SK-N-SH (cell line): ENCODE measurements at regions not wholly inside any gene's neighbourhood (a gene's known extent, or its start where the extent isn't known, plus 50 kb on each side); places are given as distances from the start of the nearest gene placed in this dataset.

Source experiments
- CTCF ChIA-PET: fragments of 300-600, 350-600 bp; formaldehyde crosslinking; extraction: SDS; loops from one replicate; lab custom pipeline; 2021; lab: Yijun Ruan, JAX
- POLR2A ChIA-PET: fragments of 350-600 bp; sonication (Branson Sonifier 250); formaldehyde crosslinking; extraction: SDS; loops from one replicate; lab custom pipeline; 2020; ENCODE audit warnings: antibody characterized with exemption, inconsistent platforms; lab: Yijun Ruan, JAX
- DNase-seq: peaks from one replicate; pipeline ENCODE4 v3.0.0; 2012
- H2AFZ ChIP-seq: fragments of 200-600 bp; sonication (generic); 2 replicates; pipeline ENCODE4 v1.8.1; 2016; ENCODE audit warnings: antibody characterized with exemption, mild to moderate bottlenecking, low read depth
- H3F3A ChIP-seq: fragments of 200-600 bp; sonication (generic); replicated peaks from 2 replicates; pipeline ENCODE3; 2016; ENCODE audit warnings: antibody characterized with exemption, mild to moderate bottlenecking; ENCODE audit not compliant: insufficient read depth
- H3K27ac ChIP-seq, 2 experiments: fragments of 200-500 bp in 1 of 2; fragments of 200-600 bp in 1 of 2; sonication (Bioruptor generic) in 1 of 2; sonication (generic), shearing (Covaris generic) in 1 of 2; 2 replicates each; pipeline versions ENCODE4 v1.5.1 to v1.6.1; 2014 to 2016; ENCODE audit warnings: low read depth in 2 of 2, inconsistent platforms in 1 of 2, low read length in 1 of 2, mild to moderate bottlenecking in 1 of 2, mixed read lengths in 1 of 2
- H3K27me3 ChIP-seq: fragments of 200-600 bp; sonication (generic), shearing (Covaris generic); 2 replicates; pipeline ENCODE4 v1.6.1; 2016; ENCODE audit warnings: mixed run types; ENCODE audit not compliant: insufficient read depth
- H3K36me3 ChIP-seq, 2 experiments: fragments of 200-500 bp in 1 of 2; fragments of 200-600 bp in 1 of 2; sonication (Bioruptor generic) in 1 of 2; sonication (generic) in 1 of 2; replicated peaks in 1 of 2; 2 replicates each; pipeline versions ENCODE3 to v1.5.1; 2014 to 2016; ENCODE audit warnings: low read length in 1 of 2, mild to moderate bottlenecking in 1 of 2; ENCODE audit not compliant: insufficient read depth in 2 of 2, control insufficient read depth in 1 of 2
- H3K4me1 ChIP-seq, 2 experiments: fragments of 200-500 bp in 1 of 2; fragments of 200-600 bp in 1 of 2; sonication (Bioruptor generic) in 1 of 2; sonication (generic), shearing (Covaris generic) in 1 of 2; 2 replicates each; pipeline versions ENCODE4 v1.5.1 to v1.6.1; 2014 to 2016; ENCODE audit warnings: low read depth in 1 of 2, low read length in 1 of 2, mixed run types in 1 of 2; ENCODE audit not compliant: insufficient read depth in 2 of 2, control insufficient read depth in 1 of 2
- H3K4me2 ChIP-seq: fragments of 200-600 bp; sonication (generic), shearing (Covaris generic); 2 replicates; pipeline ENCODE4 v1.6.1; 2017; ENCODE audit warnings: mixed run types
- H3K4me3 ChIP-seq, 2 experiments: fragments of 200-500 bp in 1 of 2; fragments of 200-600 bp in 1 of 2; sonication (Bioruptor generic) in 1 of 2; sonication (generic), shearing (Covaris generic) in 1 of 2; 2 replicates each; pipeline versions ENCODE4 v1.5.1 to v1.8.1; 2014 to 2016; ENCODE audit warnings: low read depth in 2 of 2, inconsistent platforms in 1 of 2, low read length in 1 of 2, mild to moderate bottlenecking in 1 of 2, mixed read lengths in 1 of 2, moderate library complexity in 1 of 2
- H3K79me2 ChIP-seq: fragments of 200-600 bp; sonication (generic); 2 replicates; pipeline ENCODE4 v1.8.1; 2017; ENCODE audit warnings: mild to moderate bottlenecking; ENCODE audit not compliant: insufficient read depth
- H3K9ac ChIP-seq: fragments of 200-600 bp; sonication (generic); 2 replicates; pipeline ENCODE4 v1.6.1; 2017; ENCODE audit warnings: mixed run types
- H3K9me2 ChIP-seq: fragments of 200-600 bp; sonication (generic); 2 replicates; pipeline ENCODE4 v1.6.1; 2017; ENCODE audit warnings: mixed run types
- H3K9me3 ChIP-seq: fragments of 200-600 bp; sonication (generic); 2 replicates; pipeline ENCODE4 v1.6.1; 2017; ENCODE audit warnings: mixed run types, mild to moderate bottlenecking, moderate library complexity
- H4K20me1 ChIP-seq: fragments of 200-600 bp; sonication (generic); 2 replicates; pipeline ENCODE4 v1.6.1; 2017; ENCODE audit warnings: mild to moderate bottlenecking, mixed run types; ENCODE audit not compliant: insufficient read depth
- GATA2 ChIP-seq: sonication (generic); formaldehyde crosslinking; IDR thresholded peaks from 2 replicates; pipeline ENCODE4 v1.5.0; 2020; ENCODE audit warnings: mild to moderate bottlenecking, missing genetic modification reagents
- MAX ChIP-seq: IDR thresholded peaks from 2 replicates; pipeline ENCODE4 v1.4.0; 2012; ENCODE audit warnings: low read depth
- POLR2AphosphoS5 ChIP-seq: IDR thresholded peaks from 2 replicates; pipeline ENCODE4 v1.6.1; 2012; ENCODE audit warnings: low read depth, low read length
- SMC3 ChIP-seq: IDR thresholded peaks from 2 replicates; pipeline ENCODE4 v1.6.1; 2012; ENCODE audit warnings: low read depth, low read length, improper control_type of control experiment
- TAF1 ChIP-seq: IDR thresholded peaks from 2 replicates; pipeline ENCODE4 v1.6.1; 2012; ENCODE audit warnings: low read depth, mild to moderate bottlenecking, low read length, moderate library complexity, borderline replicate concordance
- USF1 ChIP-seq: IDR thresholded peaks from 2 replicates; pipeline ENCODE4 v1.4.0; 2012; ENCODE audit warnings: low read depth, borderline replicate concordance
- YY1 ChIP-seq: IDR thresholded peaks from 2 replicates; pipeline ENCODE4 v1.4.0; 2012; ENCODE audit warnings: low read depth, mild to moderate bottlenecking
- WGBS: methylation state at CpG from one replicate; pipeline ENCODE4 v1.1.6; 2017; ENCODE audit warnings: low lambda C conversion rate; 5-methylcytosine and 5-hydroxymethylcytosine counted together
- TF ChIP-seq, protein P1 (sequence below): IDR thresholded peaks from 2 replicates; pipeline ENCODE4; 2012
- TF ChIP-seq, protein P2 (sequence below): IDR thresholded peaks from 2 replicates; pipeline ENCODE4 v1.6.1; 2012; ENCODE audit warnings: mild to moderate bottlenecking, low read depth, low read length, moderate library complexity

GRCh38 chr5:174386846-174387245 is 337.5 kb upstream of the MSX2 start:
- Histone ChIP-seq H3K36me3 (no peaks in the 10 kb centered on the region), H3K79me2 (no peaks in the 10 kb centered on the region), H3K9ac (no peak overlapping the region), H3F3A (peaks cover 32% of the 10 kb centered on the region), H3K27me3 (no peaks in the 10 kb centered on the region), H3K4me2 (no peak overlapping the region), H3K9me3 (no peaks in the 10 kb centered on the region), H3K9me2 (no peaks in the 10 kb centered on the region), H3K4me1 (peaks cover 33 to 39% of the 10 kb centered on the region in 2 experiments), H2AFZ (peak overlapping the region; percentile 9; the same call in 1 of the 2 replicates), H4K20me1 (no peaks in the 10 kb centered on the region), H3K27ac (peak overlapping the region in 1 of 2 experiments; percentile 59; a peak in 2 of 4 replicates), H3K4me3 (no peak overlapping the region)
- 51% methylated on average over 2 of the region's 2 CpGs for WGBS
- POLR2A ChIA-PET: no interaction called here
- TF ChIP-seq TAF1: no peak
- no peak for TF ChIP-seq SMC3
- TF ChIP-seq, protein P1, sequence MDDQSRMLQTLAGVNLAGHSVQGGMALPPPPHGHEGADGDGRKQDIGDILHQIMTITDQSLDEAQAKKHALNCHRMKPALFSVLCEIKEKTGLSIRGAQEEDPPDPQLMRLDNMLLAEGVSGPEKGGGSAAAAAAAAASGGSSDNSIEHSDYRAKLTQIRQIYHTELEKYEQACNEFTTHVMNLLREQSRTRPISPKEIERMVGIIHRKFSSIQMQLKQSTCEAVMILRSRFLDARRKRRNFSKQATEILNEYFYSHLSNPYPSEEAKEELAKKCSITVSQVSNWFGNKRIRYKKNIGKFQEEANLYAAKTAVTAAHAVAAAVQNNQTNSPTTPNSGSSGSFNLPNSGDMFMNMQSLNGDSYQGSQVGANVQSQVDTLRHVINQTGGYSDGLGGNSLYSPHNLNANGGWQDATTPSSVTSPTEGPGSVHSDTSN: no peak
- TF ChIP-seq, protein P2, sequence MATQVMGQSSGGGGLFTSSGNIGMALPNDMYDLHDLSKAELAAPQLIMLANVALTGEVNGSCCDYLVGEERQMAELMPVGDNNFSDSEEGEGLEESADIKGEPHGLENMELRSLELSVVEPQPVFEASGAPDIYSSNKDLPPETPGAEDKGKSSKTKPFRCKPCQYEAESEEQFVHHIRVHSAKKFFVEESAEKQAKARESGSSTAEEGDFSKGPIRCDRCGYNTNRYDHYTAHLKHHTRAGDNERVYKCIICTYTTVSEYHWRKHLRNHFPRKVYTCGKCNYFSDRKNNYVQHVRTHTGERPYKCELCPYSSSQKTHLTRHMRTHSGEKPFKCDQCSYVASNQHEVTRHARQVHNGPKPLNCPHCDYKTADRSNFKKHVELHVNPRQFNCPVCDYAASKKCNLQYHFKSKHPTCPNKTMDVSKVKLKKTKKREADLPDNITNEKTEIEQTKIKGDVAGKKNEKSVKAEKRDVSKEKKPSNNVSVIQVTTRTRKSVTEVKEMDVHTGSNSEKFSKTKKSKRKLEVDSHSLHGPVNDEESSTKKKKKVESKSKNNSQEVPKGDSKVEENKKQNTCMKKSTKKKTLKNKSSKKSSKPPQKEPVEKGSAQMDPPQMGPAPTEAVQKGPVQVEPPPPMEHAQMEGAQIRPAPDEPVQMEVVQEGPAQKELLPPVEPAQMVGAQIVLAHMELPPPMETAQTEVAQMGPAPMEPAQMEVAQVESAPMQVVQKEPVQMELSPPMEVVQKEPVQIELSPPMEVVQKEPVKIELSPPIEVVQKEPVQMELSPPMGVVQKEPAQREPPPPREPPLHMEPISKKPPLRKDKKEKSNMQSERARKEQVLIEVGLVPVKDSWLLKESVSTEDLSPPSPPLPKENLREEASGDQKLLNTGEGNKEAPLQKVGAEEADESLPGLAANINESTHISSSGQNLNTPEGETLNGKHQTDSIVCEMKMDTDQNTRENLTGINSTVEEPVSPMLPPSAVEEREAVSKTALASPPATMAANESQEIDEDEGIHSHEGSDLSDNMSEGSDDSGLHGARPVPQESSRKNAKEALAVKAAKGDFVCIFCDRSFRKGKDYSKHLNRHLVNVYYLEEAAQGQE: no peak
- no peak for DNase-seq
- CTCF ChIA-PET: interaction anchor here (0.6 to 1.6 kb wide), 5 partner anchors 15 to 70 kb away, joined by 3 to 4 read pairs (median 4); no protein-coding TSS in a partner anchor

DNA sequence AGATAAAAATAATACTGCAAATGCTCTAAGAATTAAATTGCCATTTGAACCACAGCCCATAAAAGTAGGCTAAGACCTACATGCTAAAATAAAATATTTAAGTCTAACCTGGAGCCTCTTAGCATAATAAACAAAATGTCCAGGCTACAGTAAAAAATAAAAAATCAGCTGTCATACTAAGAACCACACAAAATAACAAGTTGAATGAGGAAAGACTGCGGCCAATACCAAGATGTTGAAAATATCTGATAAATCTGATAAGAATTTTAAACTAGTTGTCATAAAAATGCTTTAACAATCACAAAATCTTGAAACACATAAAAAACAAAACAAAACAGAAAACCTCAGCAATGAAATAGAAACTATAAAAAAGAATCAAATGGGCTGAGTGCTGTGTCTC is 336.9 kb upstream of the MSX2 start:
- H3K27ac ChIP-seq: peak overlapping the region in 1 of 2 experiments; percentile 59; a peak in 1 of 4 replicates
- no peaks in the 10 kb centered on the region for H3K9me3 ChIP-seq
- no peak for DNase-seq
- ChIA-PET POLR2A (no interaction called here), CTCF (interaction anchor here (1.0 to 1.6 kb wide), 2 partner anchors 60 to 70 kb away, joined by 4 read pairs; no protein-coding TSS in a partner anchor)
- peaks cover 32% of the 10 kb centered on the region for H3F3A ChIP-seq
- H3K79me2 ChIP-seq: no peaks in the 10 kb centered on the region
- no peaks in the 10 kb centered on the region for H4K20me1 ChIP-seq
- peaks cover 33 to 38% of the 10 kb centered on the region in 2 experiments for H3K4me1 ChIP-seq
- peak overlapping the region; percentile 9; the same call in 1 of the 2 replicates for H2AFZ ChIP-seq
- TF ChIP-seq MAX (no peak), USF1 (no peak), GATA2 (no peak), POLR2AphosphoS5 (no peak), YY1 (no peak)
- H3K4me3 ChIP-seq: no peak overlapping the region
- no peaks in the 10 kb centered on the region for H3K27me3 ChIP-seq
- 78% methylated on average over 1 of the region's 1 CpG for WGBS
- no peak overlapping the region for H3K9ac ChIP-seq
- H3K36me3 ChIP-seq: no peaks in the 10 kb centered on the region
- H3K9me2 ChIP-seq: no peaks in the 10 kb centered on the region
- H3K4me2 ChIP-seq: no peak overlapping the region
